ENCODE measurements at regions not wholly inside any gene's neighbourhood (a gene's known extent, or its start where the extent isn't known, plus 50 kb on each side); places are given as distances from the start of the nearest gene placed in this dataset.
"Not testable (repeated sequence)": the region's sequence is repeated elsewhere in the genome, so short reads cannot be mapped to it uniquely, and the experiment has no call there.

DNA sequence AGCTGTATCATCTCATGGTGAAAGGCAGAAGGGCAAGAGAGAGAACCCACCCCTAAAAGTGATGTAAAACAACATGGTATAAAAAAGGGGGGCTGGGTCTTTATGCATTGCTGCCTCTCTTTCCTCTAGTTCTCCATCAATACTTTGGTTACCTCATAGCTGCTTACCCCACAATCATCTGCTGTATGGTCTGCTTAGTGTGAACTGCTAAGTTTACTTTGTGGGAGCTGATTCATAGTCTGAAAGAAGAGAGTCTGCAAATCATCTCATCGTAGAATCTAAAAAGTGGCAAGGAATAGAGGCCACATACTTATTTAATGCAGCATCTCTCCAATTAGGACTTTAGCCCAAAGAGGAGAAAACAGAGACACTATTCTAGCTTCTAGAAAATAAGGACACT lies 546.8 kb downstream of the GBE1 start:
- TF ChIP-seq, protein P1, sequence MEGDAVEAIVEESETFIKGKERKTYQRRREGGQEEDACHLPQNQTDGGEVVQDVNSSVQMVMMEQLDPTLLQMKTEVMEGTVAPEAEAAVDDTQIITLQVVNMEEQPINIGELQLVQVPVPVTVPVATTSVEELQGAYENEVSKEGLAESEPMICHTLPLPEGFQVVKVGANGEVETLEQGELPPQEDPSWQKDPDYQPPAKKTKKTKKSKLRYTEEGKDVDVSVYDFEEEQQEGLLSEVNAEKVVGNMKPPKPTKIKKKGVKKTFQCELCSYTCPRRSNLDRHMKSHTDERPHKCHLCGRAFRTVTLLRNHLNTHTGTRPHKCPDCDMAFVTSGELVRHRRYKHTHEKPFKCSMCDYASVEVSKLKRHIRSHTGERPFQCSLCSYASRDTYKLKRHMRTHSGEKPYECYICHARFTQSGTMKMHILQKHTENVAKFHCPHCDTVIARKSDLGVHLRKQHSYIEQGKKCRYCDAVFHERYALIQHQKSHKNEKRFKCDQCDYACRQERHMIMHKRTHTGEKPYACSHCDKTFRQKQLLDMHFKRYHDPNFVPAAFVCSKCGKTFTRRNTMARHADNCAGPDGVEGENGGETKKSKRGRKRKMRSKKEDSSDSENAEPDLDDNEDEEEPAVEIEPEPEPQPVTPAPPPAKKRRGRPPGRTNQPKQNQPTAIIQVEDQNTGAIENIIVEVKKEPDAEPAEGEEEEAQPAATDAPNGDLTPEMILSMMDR (IDR thresholded peaks at IDR 0.05; ENCODE audit: insufficient read depth, missing control alignments), result no peak
- no peak for DNase-seq (ENCODE audit: insufficient read length, low spot score)
- FAIRE-seq, result no peak

GRCh38 chr3:81199587-81199986 lies 561.9 kb downstream of the GBE1 start:
- DNase-seq (ENCODE audit: insufficient read length, low spot score), result no peak
- TF ChIP-seq, protein P1 (IDR thresholded peaks at IDR 0.05; ENCODE audit: insufficient read depth, missing control alignments), result no peak
- no peak for FAIRE-seq

- no peak for DNase-seq (ENCODE audit: insufficient read length, low spot score)
- no peak for FAIRE-seq
- TF ChIP-seq, protein P1 (IDR thresholded peaks at IDR 0.05; ENCODE audit: insufficient read depth, missing control alignments), result no peak
Observed at GRCh38 chr3:81198756-81199155, 562.7 kb downstream of the GBE1 start.

DNA sequence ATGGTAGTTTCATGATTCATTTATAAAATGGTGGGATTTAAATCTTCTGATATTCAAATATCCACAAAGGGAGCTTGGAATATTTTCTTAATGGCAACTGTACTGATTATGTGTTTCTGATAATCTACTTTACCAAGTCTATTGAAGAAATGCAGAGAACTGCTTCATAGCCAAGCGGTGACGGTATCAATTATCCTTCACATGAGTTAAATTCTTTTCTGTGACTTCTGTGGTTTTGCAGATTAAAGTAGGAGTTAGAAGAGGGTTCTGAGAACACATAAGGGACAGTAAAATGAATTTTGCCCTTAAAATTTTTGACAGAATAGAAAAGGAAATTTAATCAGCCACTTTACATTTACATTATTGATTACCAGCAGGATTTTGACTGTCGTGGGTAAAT lies 563.2 kb downstream of the GBE1 start:
- FAIRE-seq (no peak), DNase-seq (ENCODE audit: insufficient read length, low spot score) (no peak)
- TF ChIP-seq, protein P1 (IDR thresholded peaks at IDR 0.05; ENCODE audit: insufficient read depth, missing control alignments), result no peak

- FAIRE-seq (no peak), DNase-seq (ENCODE audit: insufficient read length, low spot score) (no peak)
- TF ChIP-seq, protein P1 (IDR thresholded peaks at IDR 0.05; ENCODE audit: insufficient read depth, missing control alignments), result no peak
Observed at GRCh38 chr3:81197386-81197785, 564.1 kb downstream of the GBE1 start.

DNA sequence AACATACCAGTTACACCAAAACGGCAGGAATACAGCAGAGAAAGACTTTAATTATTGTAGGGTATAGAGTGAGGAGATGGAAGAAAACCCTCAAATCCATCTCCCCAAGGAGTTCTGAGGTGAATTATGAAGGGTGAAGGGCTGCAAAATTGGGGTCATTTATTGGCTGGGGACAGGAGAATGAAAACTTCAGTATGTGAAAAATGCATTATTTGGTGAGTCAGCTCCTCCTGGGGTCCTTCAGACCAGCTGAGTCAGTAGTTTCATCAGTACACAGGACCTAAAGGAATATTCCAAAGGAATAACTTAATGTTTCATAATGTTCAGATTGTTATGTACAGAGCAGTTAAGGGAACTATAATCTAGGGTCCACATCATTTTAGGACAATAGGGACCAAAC lies 566.0 kb downstream of the GBE1 start:
- DNase-seq (ENCODE audit: insufficient read length, low spot score) (no peak), FAIRE-seq (no peak)
- TF ChIP-seq, protein P1 (IDR thresholded peaks at IDR 0.05; ENCODE audit: insufficient read depth, missing control alignments), result no peak

DNA sequence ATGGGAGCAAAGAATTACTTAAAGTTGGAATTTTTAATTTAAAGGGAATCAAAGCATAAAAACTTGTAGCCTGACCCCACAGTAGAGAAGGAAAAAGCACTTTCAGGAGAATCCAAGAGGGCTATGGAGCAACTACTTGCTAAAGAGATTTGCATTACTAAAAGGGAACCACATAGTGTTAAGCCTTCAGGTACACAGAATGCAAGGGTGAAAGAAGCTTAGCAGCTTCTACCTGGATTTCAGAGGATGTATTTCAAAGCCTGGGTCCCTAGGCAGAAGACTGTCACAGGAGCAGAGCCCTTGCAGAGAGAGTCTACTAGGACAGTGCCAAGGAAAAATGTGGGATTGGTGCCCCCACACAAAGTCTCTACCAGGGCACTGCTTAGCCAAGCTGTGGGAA lies 575.0 kb downstream of the GBE1 start:
- DNase-seq (ENCODE audit: insufficient read length, low spot score) (no peak), FAIRE-seq (no peak)
- TF ChIP-seq, protein P1 (IDR thresholded peaks at IDR 0.05; ENCODE audit: insufficient read depth, missing control alignments), result no peak

DNA sequence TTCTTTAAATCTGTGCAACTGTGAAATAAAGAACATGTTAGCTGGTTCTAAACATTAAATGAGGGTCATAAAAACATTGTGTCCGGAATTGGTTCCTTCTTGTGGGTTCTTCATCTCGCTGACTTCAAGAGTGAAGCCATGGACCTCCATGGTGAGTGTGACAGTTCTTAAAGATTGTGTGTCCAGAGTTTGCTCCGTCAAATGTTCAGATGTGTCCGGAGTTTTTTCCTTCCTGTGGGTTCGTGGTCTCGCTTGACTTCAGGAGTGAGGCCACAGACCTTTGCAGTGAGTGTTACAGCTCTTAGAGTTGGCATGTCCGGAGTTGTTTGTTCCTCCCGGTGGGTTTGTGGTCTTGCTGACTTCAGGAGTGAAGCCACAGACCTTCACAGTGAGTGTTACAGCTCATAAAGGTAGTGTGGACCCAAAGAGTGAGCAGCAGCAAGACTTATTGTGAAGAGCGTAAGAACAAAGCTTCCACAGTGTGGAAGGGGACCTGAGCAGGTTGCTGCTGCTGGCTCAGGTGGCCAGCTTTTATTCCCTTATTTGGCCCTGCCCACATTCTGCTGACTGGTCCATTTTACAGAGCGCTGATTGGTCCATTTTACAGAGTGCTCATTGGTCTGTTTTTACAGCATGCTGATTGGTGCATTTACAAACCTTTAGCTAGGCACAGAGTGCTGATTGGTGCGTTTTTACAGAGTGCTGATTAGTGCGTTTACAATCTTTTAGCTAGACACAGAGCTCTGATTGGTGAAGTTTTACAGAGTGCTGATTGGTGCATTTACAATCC lies 579.2 kb downstream of the GBE1 start:
- not testable (repeated sequence) for FAIRE-seq; DNase-seq (ENCODE audit: insufficient read length, low spot score)
